CD4-positive, alpha-beta T cell treated with Interleukin-17A for 1 hour (primary cell): ENCODE measurements at regions not wholly inside any gene's neighbourhood (a gene's known extent, or its start where the extent isn't known, plus 50 kb on each side); places are given as distances from the start of the nearest gene placed in this dataset.

Experiments
- DNase-seq: peaks from one replicate; pipeline ENCODE4 v3.0.0-alpha.2; 2020

GRCh38 chr1:57850176-57850940, 426.5 kb upstream of the DAB1 start:
- no peak for DNase-seq

DNA sequence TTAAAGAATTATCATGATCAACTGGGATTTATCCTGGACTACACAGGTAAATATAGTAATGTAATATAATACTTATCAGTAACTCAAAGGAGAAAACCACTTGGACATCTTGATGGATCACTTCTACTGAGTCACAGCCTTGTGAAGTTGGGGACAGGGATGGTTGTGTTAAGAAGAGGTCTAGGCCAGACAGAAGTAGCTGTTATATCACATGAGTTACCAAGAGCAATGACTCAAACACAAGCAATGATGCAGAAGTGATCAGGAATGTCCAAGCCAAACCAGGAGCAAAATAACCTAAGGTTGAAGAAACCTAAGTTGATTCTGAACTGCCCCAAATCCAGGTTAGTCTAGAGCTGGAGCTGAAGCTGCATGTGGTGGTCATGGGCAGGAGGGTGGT, 424.5 kb upstream of the DAB1 start:
- no peak for DNase-seq

- DNase-seq, result no peak
Observed at GRCh38 chr1:57845041-57845440, 421.2 kb upstream of the DAB1 start.

DNA sequence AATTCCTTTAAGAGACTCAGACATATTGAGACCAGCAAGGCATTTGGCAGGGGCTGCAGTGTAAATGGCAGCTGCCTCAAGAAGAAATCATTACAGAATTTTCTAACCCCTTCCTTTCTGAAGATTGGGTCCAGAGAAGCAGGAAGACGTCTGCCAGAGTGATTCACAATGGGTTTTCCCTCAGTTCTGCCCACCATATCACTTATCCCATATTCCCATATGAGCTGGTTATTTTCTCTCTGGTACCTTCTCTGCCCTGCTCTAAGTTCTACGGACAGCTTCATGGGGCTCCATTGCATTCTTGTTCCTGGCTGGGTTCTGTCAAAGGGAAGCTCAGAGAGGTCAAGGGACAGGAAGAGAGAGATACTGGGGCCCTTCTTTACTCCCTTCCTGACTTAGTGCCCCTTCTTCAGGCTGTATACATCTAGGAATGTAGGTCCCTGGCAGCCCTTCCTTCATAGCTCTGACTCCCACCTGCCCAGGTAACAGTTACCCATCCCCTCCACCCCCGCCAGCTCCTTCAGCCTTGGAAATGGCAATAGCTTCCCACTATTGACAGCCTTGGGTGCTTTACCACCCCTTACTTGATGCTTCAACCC, 420.6 kb upstream of the DAB1 start:
- DNase-seq, result no peak

- no peak for DNase-seq
Observed at GRCh38 chr1:57843760-57844159, 419.9 kb upstream of the DAB1 start.

DNA sequence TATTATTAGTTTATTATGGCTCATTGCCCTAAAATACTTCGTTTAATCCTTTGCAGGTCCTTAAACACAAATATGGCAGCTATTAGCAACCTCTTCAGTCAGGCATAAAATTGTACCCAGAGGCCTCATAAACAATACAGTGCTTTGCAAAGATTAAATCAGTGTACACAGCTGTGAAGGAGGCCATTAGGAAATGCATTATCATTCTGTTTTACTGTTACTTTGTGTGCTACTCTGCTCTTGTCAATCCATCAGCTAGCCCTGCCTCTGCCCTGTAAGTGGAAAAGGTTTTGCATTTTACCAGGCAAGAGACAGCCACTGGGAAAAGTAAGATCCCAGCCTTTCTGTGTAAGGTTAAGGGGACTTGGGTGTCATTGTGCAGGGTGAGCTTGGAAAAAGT, 415.7 kb upstream of the DAB1 start:
- no peak for DNase-seq

- DNase-seq, result no peak
Observed at GRCh38 chr1:57839067-57839466, 415.2 kb upstream of the DAB1 start.

GRCh38 chr1:57835620-57836019, 411.8 kb upstream of the DAB1 start:
- no peak for DNase-seq

- no peak for DNase-seq
Observed at GRCh38 chr1:57833296-57833695, 409.4 kb upstream of the DAB1 start.

DNA sequence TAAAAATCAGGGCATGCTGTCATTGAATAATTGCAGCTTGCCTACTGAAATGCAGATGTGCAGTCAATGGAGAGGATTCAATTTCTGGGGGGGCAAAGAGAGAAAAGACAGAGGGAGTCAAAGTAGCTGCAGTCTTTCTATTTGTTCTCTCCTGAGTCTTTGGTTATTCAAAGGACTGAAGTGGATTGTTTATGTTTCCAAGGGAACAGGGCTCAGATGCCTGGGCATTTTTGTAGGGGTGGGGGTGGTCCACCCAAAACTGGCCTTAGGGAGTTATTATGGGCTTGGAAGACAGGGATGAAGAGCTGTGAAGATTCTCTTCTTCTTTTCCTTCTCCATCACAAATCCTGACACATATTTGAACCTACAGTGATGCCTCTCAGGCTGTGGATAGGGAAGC, 408.8 kb upstream of the DAB1 start:
- DNase-seq, result no peak

- DNase-seq, result no peak
Observed at GRCh38 chr1:57831624-57832023, 407.8 kb upstream of the DAB1 start.

DNA sequence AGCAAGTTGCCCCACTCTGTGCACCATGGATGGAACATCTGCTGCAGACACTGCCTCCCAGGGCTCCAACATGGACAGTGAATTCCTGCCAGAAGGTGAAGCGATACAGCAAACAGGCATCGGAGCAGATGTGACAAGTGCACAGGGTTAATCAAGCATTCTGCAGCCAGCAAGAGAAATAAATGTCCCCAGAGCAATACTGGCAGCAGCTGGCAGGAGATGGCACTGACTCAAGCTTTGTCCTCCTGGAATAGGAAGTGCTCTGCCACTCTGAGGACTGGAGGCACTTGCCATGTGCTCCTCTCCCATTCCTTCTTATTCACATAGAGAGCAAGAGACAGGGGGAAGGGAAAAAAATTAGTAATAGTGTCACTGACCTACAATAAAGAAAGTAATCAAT, 402.7 kb upstream of the DAB1 start:
- DNase-seq, result no peak

DNA sequence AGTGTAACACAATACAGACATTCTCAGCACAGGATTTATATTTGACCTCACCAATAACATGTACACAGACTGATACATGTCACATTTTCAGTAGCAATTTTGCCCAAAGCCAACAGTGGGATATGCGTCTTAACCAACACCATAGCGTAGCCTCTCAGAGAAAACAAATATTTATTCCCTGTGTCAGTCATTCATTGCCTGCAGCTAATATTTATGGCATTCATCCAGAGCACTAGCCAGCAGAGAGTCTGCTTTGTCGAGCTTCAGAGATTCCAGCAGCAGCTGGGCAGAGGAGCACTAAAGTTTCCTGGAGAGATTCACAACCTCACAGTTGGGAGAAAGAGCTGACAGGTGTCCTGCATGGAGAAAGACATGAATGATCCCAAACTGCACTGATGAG, 400.7 kb upstream of the DAB1 start:
- DNase-seq, result no peak

DNA sequence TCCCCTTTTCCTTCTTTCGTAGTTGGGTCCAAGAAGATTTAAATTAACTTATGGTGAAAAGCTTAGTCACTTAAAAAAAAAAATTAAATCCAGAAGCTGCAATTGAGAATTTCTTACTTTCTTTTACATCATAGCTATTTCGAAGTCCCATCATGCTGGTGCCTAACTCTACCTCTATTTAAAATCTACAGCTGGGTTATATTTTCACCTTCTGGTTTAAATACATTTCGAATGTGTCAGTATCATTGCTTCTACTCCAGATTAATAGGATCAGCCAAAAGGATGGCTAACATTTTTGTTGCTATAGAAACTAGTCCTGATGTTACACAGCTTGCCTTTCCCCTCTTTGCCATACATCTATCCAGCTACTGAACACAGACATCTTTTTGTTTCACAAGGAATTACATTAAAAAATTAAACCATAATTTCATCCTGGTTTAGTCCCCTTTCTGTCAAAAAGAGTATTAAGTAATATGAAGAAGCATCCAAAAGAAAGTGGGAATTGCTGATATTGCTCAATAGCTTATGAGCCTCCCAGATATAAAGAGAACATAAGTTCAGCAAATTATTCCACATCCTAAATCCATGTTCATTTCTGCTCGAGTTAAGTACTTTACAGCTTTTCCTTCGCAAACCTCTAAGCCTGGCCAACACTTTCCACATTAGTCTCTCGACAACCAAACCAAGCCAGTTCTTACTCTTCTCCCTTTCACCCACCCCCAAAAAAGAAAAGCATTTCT, 396.7 kb upstream of the DAB1 start:
- DNase-seq, result no peak

- DNase-seq, result no peak
Observed at GRCh38 chr1:57819893-57820292, 396.0 kb upstream of the DAB1 start.

GRCh38 chr1:57803586-57803985, 379.7 kb upstream of the DAB1 start:
- no peak for DNase-seq

- DNase-seq, result no peak
Observed at GRCh38 chr1:57800376-57800775, 376.5 kb upstream of the DAB1 start.

DNA sequence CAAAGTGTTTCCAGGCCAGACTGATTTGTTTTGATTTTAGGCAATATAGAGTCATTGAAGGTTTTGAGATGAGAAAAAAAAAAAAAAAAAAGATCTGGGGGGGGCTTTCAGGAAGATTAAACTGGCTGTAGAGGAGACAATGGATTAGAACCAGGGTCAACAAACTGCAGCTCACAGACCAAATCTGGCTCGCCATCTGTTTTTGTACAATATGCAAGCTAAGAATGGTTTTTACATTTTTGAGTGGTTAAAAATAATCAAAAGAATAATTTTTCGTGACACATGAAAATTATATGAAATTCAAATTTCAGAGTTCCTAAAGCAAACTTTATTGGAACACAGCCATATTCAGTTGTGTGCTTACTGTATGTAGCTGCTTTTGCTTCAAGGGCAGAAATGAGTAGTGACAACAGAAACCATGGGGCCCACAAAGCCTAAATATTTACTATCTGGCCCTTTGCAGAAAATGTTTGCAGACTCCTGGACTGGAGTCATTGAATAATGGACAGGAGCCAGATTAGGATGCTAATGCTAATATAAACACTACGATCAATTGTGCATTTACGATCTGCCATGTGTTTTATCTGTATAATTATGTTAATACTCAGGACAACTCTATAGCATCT, 375.7 kb upstream of the DAB1 start:
- DNase-seq, result no peak

- no peak for DNase-seq
Observed at GRCh38 chr1:57798543-57798942, 374.7 kb upstream of the DAB1 start.

DNA sequence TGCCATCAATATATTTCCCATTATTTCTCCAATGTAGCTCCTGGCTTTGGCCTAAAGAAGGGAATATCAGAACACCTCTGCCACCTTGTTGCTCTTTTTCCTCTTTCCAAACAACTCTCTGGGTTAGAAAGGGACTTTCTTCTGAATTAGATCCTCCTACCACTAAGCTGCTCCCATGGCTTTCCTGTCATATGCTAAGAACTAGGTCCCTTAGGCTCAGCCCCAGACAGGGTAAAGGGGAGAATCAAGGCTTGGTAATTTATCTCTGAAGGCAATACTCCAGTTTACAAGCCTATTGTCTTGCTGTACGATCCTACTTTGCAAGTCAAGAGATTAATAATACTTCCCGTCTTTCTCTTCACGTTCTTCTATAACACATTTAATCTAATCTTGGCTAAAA, 373.2 kb upstream of the DAB1 start:
- DNase-seq, result no peak

DNA sequence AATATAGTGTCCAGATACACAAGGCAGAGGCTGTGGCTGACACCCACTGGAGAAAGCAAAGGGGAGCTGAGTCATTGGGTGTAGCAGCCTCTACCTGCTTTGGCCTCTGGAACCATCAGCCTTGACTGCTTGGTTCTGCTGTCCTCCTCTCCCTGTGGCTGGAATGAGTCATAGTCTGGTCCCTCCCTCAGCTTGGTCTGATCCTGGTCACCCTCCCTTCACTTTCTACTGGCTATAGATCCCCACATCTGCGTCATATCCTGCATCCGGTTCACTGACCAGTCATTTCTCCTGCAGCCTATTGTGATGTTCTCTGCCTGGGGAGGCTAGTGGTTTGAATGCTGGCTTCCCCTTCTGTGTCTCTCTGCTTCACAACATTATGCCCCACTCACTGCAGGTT, 372.8 kb upstream of the DAB1 start:
- DNase-seq, result no peak

GRCh38 chr1:57795886-57796285, 372.0 kb upstream of the DAB1 start:
- no peak for DNase-seq

- DNase-seq, result no peak
Observed at GRCh38 chr1:57794078-57794477, 370.2 kb upstream of the DAB1 start.

- no peak for DNase-seq
Observed at GRCh38 chr1:57791497-57791896, 367.6 kb upstream of the DAB1 start.
